ENCODE measurements at regions not wholly inside any gene's neighbourhood (a gene's known extent, or its start where the extent isn't known, plus 50 kb on each side); places are given as distances from the start of the nearest gene placed in this dataset.

GRCh38 chr16:7239547-7239946 is 93.1 kb upstream of the RBFOX1 start:
- no peak for TF ChIP-seq CTCF (IDR thresholded peaks at IDR 0.05; ENCODE audit: insufficient read depth, low read length, poor library complexity, severe bottlenecking)
- TF ChIP-seq EZH2phosphoT487 (conservative IDR thresholded peaks at IDR 0.05; ENCODE audit: low read length) = no peak

Data from SU-DHL-6 (cell line).